D721Med (cell line): ENCODE measurements at regions not wholly inside any gene's neighbourhood (a gene's known extent, or its start where the extent isn't known, plus 50 kb on each side); places are given as distances from the start of the nearest gene placed in this dataset.
"Not testable (repeated sequence)": the region's sequence is repeated elsewhere in the genome, so short reads cannot be mapped to it uniquely, and the experiment has no call there.

Experiments
- DNase-seq: peaks from one replicate; pipeline ENCODE4 v3.0.0; 2011; ENCODE audit warnings: low spot score; ENCODE audit not compliant: insufficient read length
- FAIRE-seq: peaks from 2 replicates; lab custom pipeline; 2011; peaks lifted over from hg19 to GRCh38; lab: Jason Lieb, UNC
- TF ChIP-seq, protein P1 (sequence below): IDR thresholded peaks from 2 replicates; pipeline ENCODE4 v1.5.1; 2012; ENCODE audit warnings: mild to moderate bottlenecking, control low read depth; ENCODE audit not compliant: insufficient read depth; ENCODE audit errors: missing control alignments

DNA sequence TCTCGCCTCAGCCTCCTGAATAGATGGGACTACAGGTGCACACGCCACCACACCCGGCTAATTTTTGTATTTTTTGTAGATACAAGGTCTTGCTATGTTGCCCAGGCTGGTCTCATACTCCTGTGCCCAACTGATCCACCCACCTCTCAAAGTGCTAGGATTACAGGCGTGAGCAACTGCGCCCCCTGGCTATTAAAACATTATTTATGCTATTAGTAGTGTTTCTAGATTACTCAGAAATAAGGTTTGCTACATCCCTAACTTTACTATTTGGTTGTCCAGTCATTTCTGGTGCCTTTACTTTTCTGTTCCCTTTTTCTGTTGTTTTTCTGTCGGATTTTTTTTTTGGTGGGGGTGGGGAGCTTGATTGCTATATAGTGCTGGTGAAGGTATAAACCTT lies 393.6 kb upstream of the TPM1 start:
- no peak for FAIRE-seq
- no peak for DNase-seq
- TF ChIP-seq, protein P1, sequence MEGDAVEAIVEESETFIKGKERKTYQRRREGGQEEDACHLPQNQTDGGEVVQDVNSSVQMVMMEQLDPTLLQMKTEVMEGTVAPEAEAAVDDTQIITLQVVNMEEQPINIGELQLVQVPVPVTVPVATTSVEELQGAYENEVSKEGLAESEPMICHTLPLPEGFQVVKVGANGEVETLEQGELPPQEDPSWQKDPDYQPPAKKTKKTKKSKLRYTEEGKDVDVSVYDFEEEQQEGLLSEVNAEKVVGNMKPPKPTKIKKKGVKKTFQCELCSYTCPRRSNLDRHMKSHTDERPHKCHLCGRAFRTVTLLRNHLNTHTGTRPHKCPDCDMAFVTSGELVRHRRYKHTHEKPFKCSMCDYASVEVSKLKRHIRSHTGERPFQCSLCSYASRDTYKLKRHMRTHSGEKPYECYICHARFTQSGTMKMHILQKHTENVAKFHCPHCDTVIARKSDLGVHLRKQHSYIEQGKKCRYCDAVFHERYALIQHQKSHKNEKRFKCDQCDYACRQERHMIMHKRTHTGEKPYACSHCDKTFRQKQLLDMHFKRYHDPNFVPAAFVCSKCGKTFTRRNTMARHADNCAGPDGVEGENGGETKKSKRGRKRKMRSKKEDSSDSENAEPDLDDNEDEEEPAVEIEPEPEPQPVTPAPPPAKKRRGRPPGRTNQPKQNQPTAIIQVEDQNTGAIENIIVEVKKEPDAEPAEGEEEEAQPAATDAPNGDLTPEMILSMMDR, result peak; percentile 57

DNA sequence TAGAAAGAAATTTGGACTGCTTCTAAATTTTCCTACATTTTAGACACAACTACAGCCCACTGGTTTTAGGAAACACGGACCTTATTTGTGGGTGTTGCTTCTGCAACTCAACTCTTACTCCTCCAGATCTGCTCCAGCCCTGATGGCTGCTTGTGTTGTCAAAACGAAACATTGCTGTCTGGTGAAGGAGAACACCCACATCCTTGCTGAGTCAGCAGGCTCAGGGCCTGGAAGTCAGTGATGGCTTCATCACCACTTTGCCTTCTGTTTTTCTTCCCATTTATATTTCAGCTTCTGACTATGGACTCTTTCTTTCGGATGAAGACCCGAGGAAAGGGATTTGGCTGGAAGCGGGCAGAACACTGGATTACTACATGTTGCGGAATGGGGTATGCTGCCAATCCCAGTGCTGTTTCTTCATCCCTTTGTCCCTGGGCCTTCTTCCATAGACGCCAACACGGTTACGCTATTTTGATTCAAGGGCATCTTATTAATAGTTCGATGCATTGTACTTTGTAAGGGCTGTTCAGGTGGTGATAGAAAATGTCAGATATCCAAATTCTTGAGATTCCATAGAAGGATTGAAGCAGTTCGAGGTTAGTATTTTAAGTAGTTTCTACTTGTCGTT lies 392.6 kb upstream of the TPM1 start:
- TF ChIP-seq, protein P1, result no peak
- DNase-seq (no peak), FAIRE-seq (no peak)

DNA sequence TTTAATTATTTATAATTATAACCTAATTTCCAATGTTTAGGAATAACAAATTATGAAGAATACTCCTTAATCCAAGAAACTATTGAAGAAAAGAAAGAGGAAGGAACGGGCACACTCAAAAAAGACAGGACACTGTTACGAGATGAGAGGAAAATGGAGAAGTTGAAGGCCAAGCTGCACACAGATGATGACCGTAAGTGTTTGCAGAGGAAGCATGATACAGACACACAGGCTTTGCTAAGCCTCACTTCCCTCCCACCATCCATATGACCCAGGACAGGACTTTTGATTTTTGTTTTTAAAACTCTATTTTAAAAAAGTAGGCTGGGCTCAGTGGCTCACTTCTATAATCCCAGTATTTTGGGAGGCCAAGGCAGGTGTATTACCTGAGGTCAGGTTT lies 389.4 kb upstream of the TPM1 start:
- DNase-seq, result no peak
- TF ChIP-seq, protein P1, result no peak
- no peak for FAIRE-seq

DNA sequence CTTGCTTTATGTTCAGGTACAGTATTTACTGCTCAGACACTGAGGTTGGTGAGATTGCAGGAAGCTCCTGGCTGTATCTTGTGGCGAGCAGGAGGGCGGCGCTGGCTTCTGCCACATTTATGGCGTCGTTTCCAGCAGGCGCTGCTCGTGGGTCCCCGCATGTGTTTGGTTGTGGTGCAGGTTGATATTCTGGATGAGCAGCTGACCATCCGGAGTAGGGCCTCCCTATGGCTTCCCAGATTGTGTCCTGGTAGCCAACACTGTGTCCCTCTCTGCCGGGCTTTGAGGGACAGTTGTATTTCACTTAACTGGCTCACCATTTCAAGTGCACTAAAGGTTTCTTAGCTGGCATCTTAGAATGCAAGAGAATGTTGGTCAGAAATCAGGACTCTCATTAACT lies 386.5 kb upstream of the TPM1 start:
- FAIRE-seq (no peak), DNase-seq (no peak)
- TF ChIP-seq, protein P1, result no peak

DNA sequence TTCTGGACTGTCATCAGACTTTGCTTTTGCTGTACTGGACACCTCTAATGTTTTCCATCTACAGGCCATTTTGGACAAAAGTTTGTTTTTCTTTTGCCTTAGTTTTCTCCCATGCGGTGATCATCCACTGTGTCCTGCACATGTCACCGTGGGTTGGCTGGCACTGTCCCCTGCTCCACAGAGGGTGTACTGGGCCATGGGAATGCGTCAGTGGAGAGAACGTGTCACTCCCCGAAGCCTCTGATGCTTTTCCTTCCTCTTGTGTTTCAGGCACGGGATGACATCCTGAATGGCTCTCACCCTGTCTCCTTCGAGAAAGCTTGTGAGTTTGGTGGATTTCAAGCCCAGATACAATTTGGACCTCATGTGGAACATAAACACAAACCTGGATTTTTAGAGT lies 385.0 kb upstream of the TPM1 start:
- FAIRE-seq, DNase-seq: not testable (repeated sequence)

DNA sequence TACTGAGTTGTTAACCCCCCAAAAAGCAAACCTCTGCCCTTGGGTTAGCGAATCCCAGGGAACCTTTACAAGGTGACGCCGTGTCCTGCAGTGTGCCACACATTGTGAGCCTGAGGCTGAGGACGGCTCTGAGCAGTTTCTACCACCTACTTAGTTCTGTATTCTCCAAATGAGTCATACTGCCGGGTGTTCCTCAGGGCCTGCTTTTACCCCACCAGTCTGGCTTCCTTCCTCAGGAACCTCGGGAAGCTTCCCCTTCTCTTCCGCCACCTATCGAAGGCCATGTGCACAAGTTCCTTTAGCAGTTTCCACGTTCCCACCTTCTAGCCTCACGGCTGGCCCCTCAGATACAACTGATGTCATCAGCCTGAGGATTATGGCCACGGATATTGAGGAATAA lies 384.0 kb upstream of the TPM1 start:
- TF ChIP-seq, protein P1, result no peak
- FAIRE-seq (no peak), DNase-seq (no peak)

DNA sequence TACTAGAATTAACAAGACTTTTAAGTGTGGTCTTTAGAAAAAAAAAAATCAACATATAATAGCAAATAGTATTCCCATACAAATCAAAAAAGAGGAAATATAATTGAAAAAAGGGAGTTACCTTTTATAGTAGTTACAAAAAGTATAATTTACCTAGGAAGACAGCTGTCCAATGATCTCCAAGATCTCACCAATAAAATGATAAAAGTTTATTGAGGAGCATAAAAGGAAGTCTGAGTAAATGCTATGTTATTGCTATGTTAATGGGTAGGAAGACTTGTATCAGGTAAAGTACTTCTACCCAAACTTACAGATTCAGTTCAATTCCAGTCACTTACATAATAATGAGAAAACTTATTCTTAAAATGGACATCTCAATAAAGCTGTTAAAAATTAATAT lies 379.0 kb upstream of the TPM1 start:
- TF ChIP-seq, protein P1, result no peak
- FAIRE-seq (no peak), DNase-seq (no peak)

DNA sequence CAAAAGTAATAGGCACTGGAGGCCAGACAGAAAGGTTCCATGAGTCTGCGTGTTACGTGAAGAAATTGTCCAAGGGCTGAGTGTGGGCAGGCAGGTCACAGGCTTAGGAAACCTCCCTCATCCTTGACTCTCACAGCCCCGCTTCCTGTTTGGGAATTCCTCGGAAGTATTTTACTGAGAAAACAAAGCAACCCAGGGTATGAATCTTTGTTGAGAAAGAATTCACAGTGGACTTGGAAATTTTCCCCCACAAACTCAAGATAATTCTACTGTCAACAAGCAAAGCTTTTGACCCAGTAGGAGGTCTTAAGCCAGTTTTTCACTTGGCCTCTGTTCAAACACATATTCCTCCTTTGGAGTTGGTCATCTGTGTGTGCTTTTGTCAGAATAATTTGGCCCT lies 377.1 kb upstream of the TPM1 start:
- TF ChIP-seq, protein P1, result no peak
- DNase-seq (no peak), FAIRE-seq (no peak)
